Naive thymus-derived CD8-positive, alpha-beta T cell (primary cell): ENCODE measurements at regions not wholly inside any gene's neighbourhood (a gene's known extent, or its start where the extent isn't known, plus 50 kb on each side); places are given as distances from the start of the nearest gene placed in this dataset.

ENCODE experiments used
- ATAC-seq, 2 donors: fragments of 150-1000 bp; cut with Tn5 transposase in 1 of 2; sonication (Bioruptor Pico), chemical (Tn5 transposase) in 1 of 2; 1 replicate in 1 of 2; 2 replicates in 1 of 2; pipeline ENCODE4 v1.10.0; 2021; ENCODE audit warnings: mild to moderate bottlenecking in 2 of 2, moderate library complexity in 2 of 2
- POLR2A ChIA-PET: fragments of 350-600 bp; sonication (Branson Sonifier 250); formaldehyde crosslinking; loops from one replicate; lab custom pipeline; 2021; ENCODE audit warnings: antibody characterized with exemption; lab: Charles Lee
- DNase-seq, 10 donors: peaks; one replicate each; pipeline versions ENCODE4 v3.0.0 to v3.0.0-alpha.2; 2020 to 2022
- H3K27ac Mint-ChIP-seq, 10 donors: one replicate each; pipeline ENCODE4 v1.8.0; 2020 to 2022; ENCODE audit warnings: mild to moderate bottlenecking in 10 of 10, mixed read lengths in 10 of 10, moderate library complexity in 4 of 10, inconsistent platforms in 1 of 10
- H3K27me3 Mint-ChIP-seq, 5 donors: one replicate each; pipeline ENCODE4 v1.8.0; 2021 to 2022; ENCODE audit warnings: mixed read lengths in 5 of 5
- H3K36me3 Mint-ChIP-seq, 3 donors: one replicate each; pipeline ENCODE4 v1.8.0; 2020 to 2022; ENCODE audit warnings: mixed read lengths in 3 of 3, mild to moderate bottlenecking in 2 of 3, inconsistent platforms in 1 of 3
- H3K4me1 Mint-ChIP-seq, 4 donors: one replicate each; pipeline ENCODE4 v1.8.0; 2021 to 2022; ENCODE audit warnings: mixed read lengths in 4 of 4
- H3K4me3 Mint-ChIP-seq, 10 donors: one replicate each; pipeline ENCODE4 v1.8.0; 2020 to 2022; ENCODE audit warnings: mild to moderate bottlenecking in 10 of 10, mixed read lengths in 10 of 10, moderate library complexity in 6 of 10, inconsistent platforms in 1 of 10
- H3K9me3 Mint-ChIP-seq, 9 donors: one replicate each; pipeline ENCODE4 v1.8.0; 2020 to 2022; ENCODE audit warnings: mixed read lengths in 9 of 9, mild to moderate bottlenecking in 3 of 9, inconsistent platforms in 1 of 9, moderate library complexity in 1 of 9

DNA sequence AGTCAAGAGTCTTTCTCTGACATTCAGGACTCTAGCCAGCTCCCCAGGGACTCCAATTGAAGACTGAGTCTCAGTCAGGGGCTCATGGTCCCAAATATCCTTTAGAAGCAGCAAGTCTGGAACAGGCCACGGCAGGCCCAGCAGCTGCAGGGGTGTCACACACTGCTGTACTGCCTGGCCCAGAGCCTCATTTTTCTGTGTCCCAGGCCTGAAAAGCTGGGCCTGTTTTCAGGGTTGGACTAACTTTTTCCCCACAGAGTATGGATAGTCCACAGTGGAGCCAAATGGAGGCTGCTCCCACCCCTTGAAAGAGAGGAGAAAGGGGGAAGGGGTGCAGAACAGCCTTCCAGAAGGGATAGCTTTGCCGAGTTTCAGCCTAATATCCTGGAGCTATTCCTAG, 146.8 kb upstream of the NALF2 start:
- no peak for ATAC-seq
- POLR2A ChIA-PET: no interaction called here
- no peak overlapping the region for H3K27ac Mint-ChIP-seq
- H3K27me3 Mint-ChIP-seq: no peaks in the 10 kb centered on the region
- H3K4me1 Mint-ChIP-seq: no peaks in the 10 kb centered on the region
- no peak for DNase-seq
- H3K4me3 Mint-ChIP-seq: no peak overlapping the region
- peaks cover 0 to 13% (median 0%) of the 10 kb centered on the region in 3 donors for H3K36me3 Mint-ChIP-seq
- peaks cover 0 to 24% (median 10%) of the 10 kb centered on the region in 9 donors for H3K9me3 Mint-ChIP-seq

DNA sequence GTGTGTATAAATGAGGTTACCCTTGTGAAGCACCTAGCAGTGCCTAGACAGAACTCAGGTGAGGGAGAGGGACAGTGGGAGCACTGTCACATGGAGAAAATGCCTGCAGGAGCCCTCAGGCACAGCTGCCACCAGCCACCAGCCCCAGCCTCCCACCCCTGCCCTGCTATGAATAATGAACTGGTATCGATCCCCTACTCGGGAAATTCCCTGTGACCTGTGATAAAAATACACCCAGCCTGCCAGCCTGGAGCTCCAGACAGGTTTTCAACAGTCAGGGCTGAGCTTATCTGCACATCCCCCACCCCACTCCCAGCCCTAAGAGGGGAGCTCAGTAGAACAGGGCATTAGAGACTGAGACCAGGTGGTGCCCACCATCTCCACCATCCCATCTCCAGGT, 159.6 kb upstream of the PJA1 start:
- Mint-ChIP-seq H3K9me3 (peaks cover 0 to 5% (median 0%) of the 10 kb centered on the region in 9 donors), H3K27ac (no peak overlapping the region), H3K27me3 (no peaks in the 10 kb centered on the region), H3K4me1 (no peaks in the 10 kb centered on the region), H3K4me3 (no peak overlapping the region), H3K36me3 (no peaks in the 10 kb centered on the region)
- POLR2A ChIA-PET: no interaction called here
- ATAC-seq: no peak
- DNase-seq: no peak

DNA sequence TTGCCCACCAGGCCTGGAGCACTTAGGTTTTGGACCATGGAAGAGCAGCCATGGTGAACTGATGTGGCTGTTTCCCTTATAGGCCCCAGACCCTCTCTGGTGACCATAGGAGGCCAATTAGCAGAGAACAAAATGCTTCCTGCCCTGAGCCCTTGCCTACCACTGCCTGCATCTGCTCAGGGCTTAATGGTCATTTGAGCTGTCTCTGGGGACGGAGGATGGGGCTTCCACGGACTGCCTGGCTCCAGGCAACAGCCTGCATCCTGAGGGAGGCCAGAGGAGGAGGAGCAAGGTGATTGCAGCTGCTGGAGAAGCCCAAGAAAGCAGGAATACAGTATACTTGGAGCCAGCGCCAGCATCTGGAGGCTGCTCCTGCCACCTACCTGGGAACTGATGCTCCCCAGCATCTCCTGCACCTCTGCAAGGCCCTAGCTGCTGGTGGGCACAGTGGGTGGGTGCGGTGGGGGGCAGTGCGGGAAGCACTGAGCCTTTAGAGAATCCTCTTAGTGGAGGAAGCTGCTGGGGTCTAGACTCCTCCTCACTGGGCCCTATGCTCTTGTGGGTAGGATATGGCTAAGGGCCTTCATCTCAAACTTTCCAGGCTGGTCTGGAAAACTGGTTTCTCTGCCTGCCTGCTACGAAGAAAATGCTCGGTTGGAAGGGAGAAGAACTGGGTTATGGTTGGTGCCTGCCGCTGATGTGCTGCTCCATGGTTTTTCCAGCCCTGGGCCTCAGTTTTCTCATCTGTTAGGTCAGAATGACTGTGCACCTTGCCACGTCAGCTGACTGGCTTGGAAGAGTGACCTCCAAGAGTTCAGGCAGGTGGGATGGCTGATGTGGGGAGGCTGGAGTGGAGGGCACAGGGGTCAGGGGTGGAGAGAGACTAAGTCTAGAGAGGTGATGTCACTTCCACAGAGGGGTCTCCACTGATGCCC, 158.8 kb upstream of the PJA1 start:
- Mint-ChIP-seq H3K27ac (no peak overlapping the region), H3K4me1 (no peaks in the 10 kb centered on the region), H3K9me3 (peaks cover 0 to 5% (median 0%) of the 10 kb centered on the region in 9 donors), H3K27me3 (no peaks in the 10 kb centered on the region), H3K4me3 (no peak overlapping the region), H3K36me3 (no peaks in the 10 kb centered on the region)
- POLR2A ChIA-PET: no interaction called here
- DNase-seq (no peak), ATAC-seq (no peak)

DNA sequence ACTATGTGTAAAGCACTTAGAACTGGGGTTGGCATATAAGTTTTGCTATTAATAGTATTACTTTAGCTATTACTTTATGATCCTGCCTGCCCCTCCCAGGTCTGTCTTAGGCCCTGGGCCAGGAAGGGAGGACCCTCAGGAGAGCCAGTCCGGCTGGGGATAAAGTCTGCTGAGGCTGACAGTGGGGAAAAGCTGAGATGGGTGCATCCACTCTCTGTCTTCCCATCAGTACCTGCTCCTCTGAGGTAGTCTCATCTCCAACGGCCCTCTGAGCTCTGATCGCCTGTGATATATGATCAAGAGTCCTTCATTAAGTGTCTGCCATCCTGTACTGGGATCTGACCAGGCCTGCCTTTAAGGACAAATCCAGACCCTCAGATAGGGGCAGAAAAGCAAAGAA, 156.5 kb upstream of the PJA1 start:
- no peak for DNase-seq
- ATAC-seq: no peak
- Mint-ChIP-seq H3K4me3 (no peak overlapping the region), H3K9me3 (no peaks in the 10 kb centered on the region), H3K36me3 (no peaks in the 10 kb centered on the region), H3K4me1 (no peaks in the 10 kb centered on the region), H3K27me3 (no peaks in the 10 kb centered on the region), H3K27ac (no peak overlapping the region)
- POLR2A ChIA-PET: no interaction called here

DNA sequence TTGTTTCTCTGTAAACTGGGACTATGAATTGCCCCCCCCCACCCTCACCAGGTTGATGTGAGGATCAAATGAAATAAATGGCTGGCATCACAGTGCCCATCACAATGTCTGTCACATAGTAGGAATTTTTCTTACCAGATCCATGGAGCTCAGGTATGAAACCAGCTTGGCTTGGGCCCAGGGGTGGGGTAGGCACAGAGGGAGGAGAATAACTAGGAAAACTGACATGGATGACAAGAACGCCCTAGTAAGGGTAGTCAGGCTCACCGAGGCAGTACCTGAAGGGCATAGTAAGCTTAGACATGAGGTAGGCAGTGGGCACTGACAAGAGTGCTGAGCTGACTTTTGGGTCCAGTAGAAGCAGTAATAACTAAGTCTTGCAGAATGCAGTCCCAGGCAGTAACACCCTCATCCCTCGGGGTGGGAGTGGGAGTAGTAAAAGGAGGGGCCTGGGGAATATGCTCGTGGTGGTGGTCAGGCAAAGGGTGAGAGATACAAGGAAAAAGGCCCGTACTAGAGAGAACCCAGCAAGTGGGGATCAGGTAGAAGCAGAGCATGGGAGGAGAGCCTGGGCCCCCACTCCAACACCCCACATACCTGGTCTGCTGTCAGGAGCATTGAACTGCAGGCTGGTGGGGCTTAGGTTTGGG, 155.9 kb upstream of the PJA1 start:
- POLR2A ChIA-PET: no interaction called here
- no peaks in the 10 kb centered on the region for H3K36me3 Mint-ChIP-seq
- H3K4me1 Mint-ChIP-seq: no peaks in the 10 kb centered on the region
- H3K27ac Mint-ChIP-seq: no peak overlapping the region
- ATAC-seq: no peak
- no peak overlapping the region for H3K4me3 Mint-ChIP-seq
- H3K9me3 Mint-ChIP-seq: no peaks in the 10 kb centered on the region
- DNase-seq: no peak
- no peaks in the 10 kb centered on the region for H3K27me3 Mint-ChIP-seq

DNA sequence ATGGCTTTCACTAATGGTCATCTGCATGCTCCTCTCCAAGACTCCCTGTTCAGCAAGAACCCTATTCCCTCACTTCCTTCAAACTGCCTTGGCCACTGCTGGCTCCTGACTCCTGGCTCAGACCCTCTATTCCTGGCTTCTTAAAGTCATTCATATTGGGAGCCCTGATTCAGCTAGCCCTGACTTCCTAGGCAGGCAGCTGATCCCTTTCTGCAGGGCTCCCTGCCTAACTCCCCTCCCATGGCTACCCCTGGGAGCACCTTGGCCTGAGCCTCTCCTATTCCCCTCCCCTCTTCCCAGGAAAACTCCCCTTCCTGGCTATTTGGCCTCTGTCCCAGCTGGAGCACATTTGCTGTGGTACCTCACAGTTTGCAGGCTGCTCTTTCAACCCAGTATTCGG, 154.9 kb upstream of the PJA1 start:
- POLR2A ChIA-PET: no interaction called here
- no peak overlapping the region for H3K27ac Mint-ChIP-seq
- no peak overlapping the region for H3K4me3 Mint-ChIP-seq
- no peaks in the 10 kb centered on the region for H3K27me3 Mint-ChIP-seq
- DNase-seq: no peak
- H3K4me1 Mint-ChIP-seq: no peaks in the 10 kb centered on the region
- no peaks in the 10 kb centered on the region for H3K36me3 Mint-ChIP-seq
- H3K9me3 Mint-ChIP-seq: no peaks in the 10 kb centered on the region
- ATAC-seq: no peak

DNA sequence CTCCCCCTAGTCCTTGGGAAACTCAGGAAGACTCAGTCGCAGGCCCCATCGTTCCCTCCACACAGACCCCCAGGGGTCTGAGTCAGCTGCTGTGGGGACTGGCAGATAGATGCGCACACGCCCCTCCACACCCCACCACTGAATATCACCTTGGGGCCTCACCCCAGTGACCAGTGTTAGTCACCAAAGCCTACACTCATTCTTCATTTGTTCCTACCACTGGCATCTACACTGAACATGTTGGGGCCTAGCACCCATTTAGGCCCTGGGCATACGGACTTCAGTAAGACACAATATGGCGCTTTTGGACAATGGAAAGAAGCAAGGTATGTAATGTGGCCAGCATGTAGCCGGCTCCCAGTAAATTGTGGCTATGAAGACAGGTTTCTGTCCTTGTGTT, 154.1 kb upstream of the PJA1 start:
- no peak for DNase-seq
- no peaks in the 10 kb centered on the region for H3K9me3 Mint-ChIP-seq
- no peaks in the 10 kb centered on the region for H3K27me3 Mint-ChIP-seq
- no peak overlapping the region for H3K4me3 Mint-ChIP-seq
- POLR2A ChIA-PET: no interaction called here
- ATAC-seq: no peak
- H3K27ac Mint-ChIP-seq: no peak overlapping the region
- no peaks in the 10 kb centered on the region for H3K36me3 Mint-ChIP-seq
- no peaks in the 10 kb centered on the region for H3K4me1 Mint-ChIP-seq

DNA sequence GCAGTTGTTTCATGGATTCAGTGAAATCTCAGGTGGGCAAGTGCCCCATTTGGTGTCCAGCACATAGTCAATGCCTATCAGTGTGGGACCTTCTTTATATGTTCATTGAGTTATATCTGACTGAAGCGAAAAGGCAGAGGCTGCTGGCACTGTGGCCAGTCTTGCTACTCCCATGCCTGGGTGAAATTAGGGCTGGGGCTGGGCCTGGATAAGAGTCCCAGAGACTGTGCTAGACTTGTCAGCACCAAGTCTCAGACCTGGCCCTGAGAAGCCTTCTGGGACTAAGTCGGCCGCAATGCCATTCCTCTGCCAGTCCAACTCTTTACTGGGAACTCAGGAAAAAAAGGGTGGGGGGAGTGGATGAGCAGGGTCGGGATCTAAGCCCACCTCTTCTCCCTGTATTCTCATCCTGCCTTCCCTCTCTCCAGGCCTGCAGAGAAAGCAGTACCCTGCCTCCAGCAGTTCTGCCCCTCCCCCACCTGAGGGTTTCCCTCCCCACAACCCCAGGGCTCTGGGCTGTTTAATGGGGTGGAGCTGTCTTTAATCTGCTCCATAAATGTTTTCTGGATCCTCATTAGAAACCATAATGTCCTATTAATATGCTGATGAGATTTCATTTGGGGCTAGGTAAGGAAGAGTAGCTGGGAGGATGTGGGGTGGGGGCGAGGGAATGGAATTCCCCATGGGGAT, 153.5 kb upstream of the PJA1 start:
- ATAC-seq: no peak

DNA sequence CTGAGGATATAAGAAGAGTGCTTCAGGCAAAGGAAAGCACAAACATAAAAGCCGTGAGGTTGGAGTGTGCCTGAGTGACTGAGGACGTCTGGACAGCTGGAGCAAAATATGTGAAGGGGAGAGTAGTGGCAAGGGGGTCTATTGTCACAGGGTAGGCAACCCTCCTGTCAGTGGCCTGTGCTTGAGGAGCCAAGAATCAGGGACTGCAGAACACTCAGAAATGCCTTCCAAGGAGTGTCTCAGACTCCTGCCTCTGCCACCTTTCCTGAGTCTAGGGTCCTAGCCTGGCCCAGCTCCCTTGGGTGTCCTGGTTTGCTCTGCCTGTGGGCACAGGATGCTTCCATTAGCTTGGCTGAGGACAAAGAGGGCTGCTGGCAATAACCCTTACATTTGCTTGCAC, 152.5 kb upstream of the PJA1 start:
- no peak for ATAC-seq
- POLR2A ChIA-PET: no interaction called here
- no peak overlapping the region for H3K27ac Mint-ChIP-seq
- no peak for DNase-seq
- no peaks in the 10 kb centered on the region for H3K4me1 Mint-ChIP-seq
- H3K27me3 Mint-ChIP-seq: no peaks in the 10 kb centered on the region
- no peaks in the 10 kb centered on the region for H3K9me3 Mint-ChIP-seq
- no peaks in the 10 kb centered on the region for H3K36me3 Mint-ChIP-seq
- H3K4me3 Mint-ChIP-seq: no peak overlapping the region

More for the DNA sequence above, 153.5 kb upstream of the PJA1 start:
- H3K4me1 Mint-ChIP-seq: no peaks in the 10 kb centered on the region
- no peaks in the 10 kb centered on the region for H3K36me3 Mint-ChIP-seq
- H3K27ac Mint-ChIP-seq: no peak overlapping the region
- no peak for DNase-seq
- no peaks in the 10 kb centered on the region for H3K27me3 Mint-ChIP-seq
- POLR2A ChIA-PET: no interaction called here
- H3K9me3 Mint-ChIP-seq: no peaks in the 10 kb centered on the region
- H3K4me3 Mint-ChIP-seq: no peak overlapping the region

DNA sequence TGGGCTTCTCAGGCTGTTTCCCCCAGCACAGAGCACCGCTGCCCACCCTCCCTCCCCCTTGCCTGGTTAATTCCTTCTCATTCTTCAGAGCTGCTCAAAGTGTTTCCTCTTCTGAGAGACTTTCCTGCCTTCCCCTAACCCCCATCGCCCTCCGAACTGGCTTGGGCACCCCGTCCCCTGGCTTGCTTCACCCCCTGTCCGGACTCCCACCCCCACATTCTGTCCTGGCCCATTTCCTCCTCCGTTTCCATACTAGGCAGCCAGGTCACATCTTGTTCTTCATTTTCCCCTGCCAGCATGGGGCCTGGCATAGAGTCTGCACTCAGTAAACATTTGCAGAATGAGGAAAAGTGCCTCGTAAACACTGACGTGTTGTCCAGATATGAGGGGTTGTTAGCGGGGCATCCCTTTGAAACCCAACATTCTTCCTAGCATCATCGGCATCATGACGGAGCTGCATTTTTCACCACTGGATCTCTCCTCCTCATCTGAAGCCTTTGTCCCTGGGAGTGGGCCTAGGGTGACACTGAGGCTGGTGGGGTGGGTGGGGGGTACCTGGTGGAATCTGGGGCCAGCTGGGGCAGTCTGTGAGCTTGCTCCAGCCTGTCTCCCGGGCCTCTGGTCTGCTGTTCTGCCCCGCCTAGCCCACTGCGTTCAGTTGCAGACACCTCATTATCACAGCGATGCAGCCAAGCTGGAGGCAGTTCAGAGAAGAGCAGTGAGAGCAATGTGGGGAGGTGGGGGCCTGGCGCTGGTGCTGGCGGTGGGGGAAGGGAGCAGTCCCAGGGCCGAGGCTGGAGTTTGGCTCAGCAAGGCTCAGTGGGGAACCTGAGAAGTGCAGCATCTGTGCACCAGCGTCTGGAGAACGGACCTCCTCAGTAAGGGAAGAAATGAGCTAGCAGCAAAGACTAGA, 149.4 kb upstream of the PJA1 start:
- H3K27me3 Mint-ChIP-seq: no peaks in the 10 kb centered on the region
- no peaks in the 10 kb centered on the region for H3K4me1 Mint-ChIP-seq
- no peak overlapping the region for H3K4me3 Mint-ChIP-seq
- no peak overlapping the region for H3K27ac Mint-ChIP-seq
- no peak for ATAC-seq
- no peaks in the 10 kb centered on the region for H3K9me3 Mint-ChIP-seq
- POLR2A ChIA-PET: no interaction called here
- DNase-seq: no peak
- H3K36me3 Mint-ChIP-seq: no peaks in the 10 kb centered on the region

DNA sequence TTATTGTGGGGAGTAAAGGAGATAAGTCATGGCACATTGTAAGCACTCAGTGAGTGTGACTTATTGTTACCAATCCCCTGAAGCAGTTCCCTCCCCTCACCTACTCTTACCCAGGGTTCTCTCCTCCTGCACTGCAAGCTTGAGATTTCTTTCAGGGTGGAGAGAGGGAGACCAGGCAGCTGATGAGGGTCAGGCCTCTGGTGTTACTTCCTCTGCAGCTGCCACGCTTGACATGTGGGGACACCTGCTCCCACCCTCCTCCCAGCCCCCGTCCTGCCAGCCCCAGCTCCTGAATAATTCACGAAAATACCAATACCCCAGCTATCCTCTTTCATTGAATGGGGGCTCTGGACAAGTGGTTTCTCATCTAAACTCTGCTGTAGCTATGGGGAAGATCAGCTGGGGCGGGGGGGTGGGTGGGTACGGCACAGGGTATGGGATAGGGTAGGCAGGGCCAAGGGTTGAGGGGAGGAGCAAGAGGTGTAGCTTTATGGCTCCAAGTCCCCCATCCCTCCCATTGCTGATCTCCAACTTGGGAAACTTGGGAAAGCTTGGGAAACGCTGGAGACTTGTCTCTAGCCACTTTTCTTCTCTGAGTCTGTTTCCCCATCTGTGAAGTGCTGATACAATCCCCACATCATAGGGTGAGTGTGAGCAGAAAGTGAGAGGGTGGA, 148.5 kb upstream of the PJA1 start:
- H3K36me3 Mint-ChIP-seq: no peaks in the 10 kb centered on the region
- no peak overlapping the region for H3K27ac Mint-ChIP-seq
- peaks cover 0 to 3% (median 0%) of the 10 kb centered on the region in 5 donors for H3K27me3 Mint-ChIP-seq
- POLR2A ChIA-PET: no interaction called here
- H3K4me3 Mint-ChIP-seq: no peak overlapping the region
- DNase-seq (no peak), ATAC-seq (no peak)
- H3K9me3 Mint-ChIP-seq: no peaks in the 10 kb centered on the region
- no peaks in the 10 kb centered on the region for H3K4me1 Mint-ChIP-seq
